ENCODE measurements at regions not wholly inside any gene's neighbourhood (a gene's known extent, or its start where the extent isn't known, plus 50 kb on each side); places are given as distances from the start of the nearest gene placed in this dataset.

GRCh38 chr7:156001496-156002260 is 189.4 kb upstream of the SHH start:
- no peak for TF ChIP-seq CTCF (IDR thresholded peaks at IDR 0.05)
- no peak for TF ChIP-seq POLR2A (IDR thresholded peaks at IDR 0.05)

Data from esophagus squamous epithelium (tissue), 4 donors.